Lung (tissue), 11 donors: ENCODE measurements at regions not wholly inside any gene's neighbourhood (a gene's known extent, or its start where the extent isn't known, plus 50 kb on each side); places are given as distances from the start of the nearest gene placed in this dataset.

Source experiments
- ATAC-seq: fragments of 200-7000 bp; cut with Tn5 transposase; one replicate; pipeline ENCODE4 v1.9.1; 2020; ENCODE audit warnings: moderate number of reproducible peaks; ENCODE audit not compliant: insufficient read depth, low FRiP score
- DNase-seq, 3 donors: peaks; one replicate each; pipeline ENCODE4 v3.0.0-alpha.2; 2013 to 2017
- H3K27ac ChIP-seq, 2 donors: one replicate each; pipeline ENCODE4 v1.5.1; 2013; ENCODE audit warnings: mild to moderate bottlenecking in 2 of 2, moderate library complexity in 2 of 2, control low read depth in 1 of 2, inconsistent platforms in 1 of 2, low read depth in 1 of 2, low read length in 1 of 2
- H3K27me3 ChIP-seq, 3 donors: one replicate each; pipeline ENCODE4 v1.5.1; 2013; ENCODE audit warnings: low read length in 2 of 3; ENCODE audit not compliant: control insufficient read depth in 3 of 3, insufficient read depth in 3 of 3
- H3K36me3 ChIP-seq, 4 donors: one replicate each; pipeline ENCODE4 v1.5.1; 2013; ENCODE audit warnings: low read length in 4 of 4, mild to moderate bottlenecking in 1 of 4, moderate library complexity in 1 of 4; ENCODE audit not compliant: control insufficient read depth in 4 of 4, insufficient read depth in 4 of 4
- H3K4me1 ChIP-seq, 5 donors: one replicate each; pipeline ENCODE4 v1.5.1; 2013; ENCODE audit warnings: low read length in 5 of 5, mild to moderate bottlenecking in 2 of 5, moderate library complexity in 1 of 5; ENCODE audit not compliant: control insufficient read depth in 5 of 5, insufficient read depth in 5 of 5
- H3K4me3 ChIP-seq: one replicate; pipeline ENCODE4 v1.5.1; 2013; ENCODE audit warnings: mild to moderate bottlenecking, control low read depth, moderate library complexity
- H3K9ac ChIP-seq, 2 donors: one replicate each; pipeline ENCODE4 v1.5.1; 2013; ENCODE audit warnings: low read length in 2 of 2, control low read depth in 1 of 2; ENCODE audit not compliant: insufficient read depth in 1 of 2
- H3K9me3 ChIP-seq, 4 donors: one replicate each; pipeline ENCODE4 v1.5.1; 2013; ENCODE audit warnings: low read length in 3 of 4, mild to moderate bottlenecking in 1 of 4, moderate library complexity in 1 of 4; ENCODE audit not compliant: control insufficient read depth in 4 of 4, insufficient read depth in 3 of 4
- WGBS, 2 donors: extraction: QIAGEN DNeasy Blood & Tissue Kit; methylation state at CpG; one replicate each; pipeline ENCODE4 v1.1.7; 2013; 5-methylcytosine and 5-hydroxymethylcytosine counted together
- TF ChIP-seq, protein P1 (sequence below): IDR thresholded peaks from 2 replicates; pipeline ENCODE4 v1.5.1; 2012; ENCODE audit warnings: mild to moderate bottlenecking; ENCODE audit errors: control extremely low read depth, extremely low read depth
- donor health status: control.
- donor health status: control.
- donor health status: Bipolar disorder and iron deficiency.
- donor health status: healthy.
- donor health status: DM: yes; HTN: yes; CAD: no.

GRCh38 chr7:83832009-83832408 lies 183.1 kb upstream of the SEMA3E start:
- ATAC-seq (no peak), DNase-seq (no peak)
- TF ChIP-seq, protein P1, sequence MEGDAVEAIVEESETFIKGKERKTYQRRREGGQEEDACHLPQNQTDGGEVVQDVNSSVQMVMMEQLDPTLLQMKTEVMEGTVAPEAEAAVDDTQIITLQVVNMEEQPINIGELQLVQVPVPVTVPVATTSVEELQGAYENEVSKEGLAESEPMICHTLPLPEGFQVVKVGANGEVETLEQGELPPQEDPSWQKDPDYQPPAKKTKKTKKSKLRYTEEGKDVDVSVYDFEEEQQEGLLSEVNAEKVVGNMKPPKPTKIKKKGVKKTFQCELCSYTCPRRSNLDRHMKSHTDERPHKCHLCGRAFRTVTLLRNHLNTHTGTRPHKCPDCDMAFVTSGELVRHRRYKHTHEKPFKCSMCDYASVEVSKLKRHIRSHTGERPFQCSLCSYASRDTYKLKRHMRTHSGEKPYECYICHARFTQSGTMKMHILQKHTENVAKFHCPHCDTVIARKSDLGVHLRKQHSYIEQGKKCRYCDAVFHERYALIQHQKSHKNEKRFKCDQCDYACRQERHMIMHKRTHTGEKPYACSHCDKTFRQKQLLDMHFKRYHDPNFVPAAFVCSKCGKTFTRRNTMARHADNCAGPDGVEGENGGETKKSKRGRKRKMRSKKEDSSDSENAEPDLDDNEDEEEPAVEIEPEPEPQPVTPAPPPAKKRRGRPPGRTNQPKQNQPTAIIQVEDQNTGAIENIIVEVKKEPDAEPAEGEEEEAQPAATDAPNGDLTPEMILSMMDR = no peak
- Histone ChIP-seq H3K4me3 (no peak overlapping the region), H3K9ac (no peak overlapping the region), H3K4me1 (peaks cover 0 to 2% (median 0%) of the 10 kb centered on the region in 5 donors), H3K27me3 (no peaks in the 10 kb centered on the region), H3K9me3 (peaks cover 0 to 2% (median 0%) of the 10 kb centered on the region in 4 donors), H3K36me3 (no peaks in the 10 kb centered on the region), H3K27ac (no peak overlapping the region)
- 67 to 77% methylated on average over 3 of the region's 3 CpGs for WGBS, 2 donors

DNA sequence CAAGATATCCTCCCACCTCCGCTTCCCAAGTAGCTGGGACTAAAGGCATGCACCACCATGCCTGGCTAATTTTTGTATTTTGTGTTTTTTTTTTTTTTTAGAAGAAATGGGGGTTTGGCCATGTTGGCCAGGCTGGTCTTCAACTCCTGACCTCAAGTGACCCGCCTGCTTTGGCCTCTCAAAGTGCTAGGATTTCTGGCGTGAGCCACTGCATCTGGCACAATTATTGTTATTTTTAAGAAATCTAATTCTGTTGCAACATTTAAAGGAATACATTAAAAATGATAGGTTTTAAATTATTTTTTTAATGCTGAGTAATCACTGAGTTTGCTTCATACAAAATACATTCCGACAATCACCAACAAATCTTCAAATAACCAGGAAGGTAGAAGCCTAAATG lies 178.1 kb upstream of the SEMA3E start:
- no peak overlapping the region for H3K4me3 ChIP-seq
- H3K9ac ChIP-seq = no peak overlapping the region
- peaks cover 0 to under 1% (median 0%) of the 10 kb centered on the region in 4 donors for H3K9me3 ChIP-seq
- no peaks in the 10 kb centered on the region for H3K36me3 ChIP-seq
- no peak overlapping the region for H3K27ac ChIP-seq
- DNase-seq = peak in 2 of 3 donors; percentile 12 to 39
- no peak for ATAC-seq
- no peaks in the 10 kb centered on the region for H3K27me3 ChIP-seq
- TF ChIP-seq, protein P1 = no peak
- no peaks in the 10 kb centered on the region for H3K4me1 ChIP-seq
- 61 to 72% methylated on average over 4 of the region's 4 CpGs for WGBS, 2 donors

DNA sequence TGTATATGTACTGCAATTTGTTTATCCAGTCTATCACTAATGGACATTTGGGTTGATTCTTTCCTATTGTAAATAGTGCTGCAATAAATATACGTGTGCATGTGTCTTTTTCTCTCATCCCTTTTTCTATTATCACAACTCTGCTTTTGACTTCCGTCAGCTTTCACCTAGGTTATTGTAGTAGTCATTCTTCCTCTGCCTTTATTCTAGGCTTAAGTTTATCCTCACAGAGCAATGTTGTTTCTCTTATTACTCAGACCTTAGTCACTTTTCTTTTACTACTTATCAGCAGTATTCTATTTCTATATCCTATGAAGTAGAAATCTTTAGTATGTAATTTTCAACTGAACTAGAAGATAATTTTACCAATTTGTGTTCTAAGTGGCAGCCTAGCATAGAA lies 175.3 kb upstream of the SEMA3E start:
- H3K9me3 ChIP-seq = peaks cover 0 to 3% (median 0%) of the 10 kb centered on the region in 4 donors
- DNase-seq = no peak
- no peak for ATAC-seq

More for the DNA sequence above, 175.3 kb upstream of the SEMA3E start:
- 77 to 87% methylated on average over 2 of the region's 2 CpGs for WGBS, 2 donors
- H3K9ac ChIP-seq = no peak overlapping the region
- H3K4me3 ChIP-seq = no peak overlapping the region
- H3K4me1 ChIP-seq = no peaks in the 10 kb centered on the region
- no peaks in the 10 kb centered on the region for H3K27me3 ChIP-seq
- no peaks in the 10 kb centered on the region for H3K36me3 ChIP-seq
- H3K27ac ChIP-seq = no peak overlapping the region
- TF ChIP-seq, protein P1 = no peak
